ENCODE measurements at regions not wholly inside any gene's neighbourhood (a gene's known extent, or its start where the extent isn't known, plus 50 kb on each side); places are given as distances from the start of the nearest gene placed in this dataset.

- no peak for TF ChIP-seq CTCF (IDR thresholded peaks at IDR 0.05)
- TF ChIP-seq POLR2A (IDR thresholded peaks at IDR 0.05), result no peak
- TF ChIP-seq EP300 (IDR thresholded peaks at IDR 0.05), result no peak
Observed at GRCh38 chr3:76177610-76178009, 392.3 kb upstream of the ZNF717 start.

All from ovary (tissue), 3 donors.